Gastrocnemius medialis (tissue), 4 donors: ENCODE measurements at regions not wholly inside any gene's neighbourhood (a gene's known extent, or its start where the extent isn't known, plus 50 kb on each side); places are given as distances from the start of the nearest gene placed in this dataset.

Experiments used
- POLR2A ChIP-seq, 2 donors: fragments of 450-650 bp; IDR thresholded peaks; one replicate each; pipeline ENCODE4 v1.6.1; 2017; ENCODE audit warnings: antibody characterized with exemption in 2 of 2, mild to moderate bottlenecking in 2 of 2, moderate library complexity in 2 of 2
- TF ChIP-seq, protein P1 (sequence below), 5 experiments: fragments of 450-650 bp in 3 of 5; fragments of 200-600 bp in 2 of 5; sonication (generic) in 2 of 5; IDR thresholded peaks in 4 of 5; conservative IDR thresholded peaks in 1 of 5; 1 replicate in 4 of 5; 2 replicates in 1 of 5; pipeline ENCODE4 v1.5.1; 2016 to 2019; ENCODE audit warnings: antibody characterized with exemption in 5 of 5, mild to moderate bottlenecking in 3 of 5, moderate library complexity in 3 of 5

GRCh38 chr1:17912491-17912890 is 157.4 kb downstream of the ACTL8 start:
- TF ChIP-seq, protein P1, sequence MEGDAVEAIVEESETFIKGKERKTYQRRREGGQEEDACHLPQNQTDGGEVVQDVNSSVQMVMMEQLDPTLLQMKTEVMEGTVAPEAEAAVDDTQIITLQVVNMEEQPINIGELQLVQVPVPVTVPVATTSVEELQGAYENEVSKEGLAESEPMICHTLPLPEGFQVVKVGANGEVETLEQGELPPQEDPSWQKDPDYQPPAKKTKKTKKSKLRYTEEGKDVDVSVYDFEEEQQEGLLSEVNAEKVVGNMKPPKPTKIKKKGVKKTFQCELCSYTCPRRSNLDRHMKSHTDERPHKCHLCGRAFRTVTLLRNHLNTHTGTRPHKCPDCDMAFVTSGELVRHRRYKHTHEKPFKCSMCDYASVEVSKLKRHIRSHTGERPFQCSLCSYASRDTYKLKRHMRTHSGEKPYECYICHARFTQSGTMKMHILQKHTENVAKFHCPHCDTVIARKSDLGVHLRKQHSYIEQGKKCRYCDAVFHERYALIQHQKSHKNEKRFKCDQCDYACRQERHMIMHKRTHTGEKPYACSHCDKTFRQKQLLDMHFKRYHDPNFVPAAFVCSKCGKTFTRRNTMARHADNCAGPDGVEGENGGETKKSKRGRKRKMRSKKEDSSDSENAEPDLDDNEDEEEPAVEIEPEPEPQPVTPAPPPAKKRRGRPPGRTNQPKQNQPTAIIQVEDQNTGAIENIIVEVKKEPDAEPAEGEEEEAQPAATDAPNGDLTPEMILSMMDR (IDR thresholded peaks at IDR 0.05 in 4 of 5, conservative IDR thresholded peaks at IDR 0.05 in 1 of 5): no peak
- no peak for TF ChIP-seq POLR2A (IDR thresholded peaks at IDR 0.05)
